ENCODE measurements at regions not wholly inside any gene's neighbourhood (a gene's known extent, or its start where the extent isn't known, plus 50 kb on each side); places are given as distances from the start of the nearest gene placed in this dataset.
"Not testable (repeated sequence)": the region's sequence is repeated elsewhere in the genome, so short reads cannot be mapped to it uniquely, and the experiment has no call there.

DNA sequence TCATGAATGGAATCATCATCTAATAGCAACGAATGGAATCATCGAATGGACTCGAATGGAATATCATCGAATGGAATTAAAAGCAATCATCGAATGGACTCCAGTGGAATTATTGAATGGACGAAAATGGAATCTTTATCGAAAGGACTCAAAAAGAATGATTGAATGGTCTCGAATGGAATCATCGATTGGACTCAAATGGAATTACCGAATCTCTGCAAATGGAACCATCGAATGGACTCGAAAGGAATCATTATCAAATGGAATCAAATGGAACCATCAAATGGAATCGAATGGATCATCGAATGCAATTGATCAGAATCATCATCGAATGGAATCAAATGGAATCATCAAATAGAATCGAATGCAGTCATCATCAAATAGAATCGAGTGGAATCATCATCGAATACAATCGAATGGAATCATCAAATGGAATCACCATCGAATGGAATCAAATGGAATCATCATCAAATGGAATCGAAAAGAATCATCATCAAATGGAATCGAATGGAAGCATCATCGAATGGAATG, 225.7 kb downstream of the SHCBP1 start:
- not testable (repeated sequence) for TF ChIP-seq EZH2 (IDR thresholded peaks at IDR 0.05; ENCODE audit: borderline replicate concordance, low read length)
- TF ChIP-seq, protein P1, sequence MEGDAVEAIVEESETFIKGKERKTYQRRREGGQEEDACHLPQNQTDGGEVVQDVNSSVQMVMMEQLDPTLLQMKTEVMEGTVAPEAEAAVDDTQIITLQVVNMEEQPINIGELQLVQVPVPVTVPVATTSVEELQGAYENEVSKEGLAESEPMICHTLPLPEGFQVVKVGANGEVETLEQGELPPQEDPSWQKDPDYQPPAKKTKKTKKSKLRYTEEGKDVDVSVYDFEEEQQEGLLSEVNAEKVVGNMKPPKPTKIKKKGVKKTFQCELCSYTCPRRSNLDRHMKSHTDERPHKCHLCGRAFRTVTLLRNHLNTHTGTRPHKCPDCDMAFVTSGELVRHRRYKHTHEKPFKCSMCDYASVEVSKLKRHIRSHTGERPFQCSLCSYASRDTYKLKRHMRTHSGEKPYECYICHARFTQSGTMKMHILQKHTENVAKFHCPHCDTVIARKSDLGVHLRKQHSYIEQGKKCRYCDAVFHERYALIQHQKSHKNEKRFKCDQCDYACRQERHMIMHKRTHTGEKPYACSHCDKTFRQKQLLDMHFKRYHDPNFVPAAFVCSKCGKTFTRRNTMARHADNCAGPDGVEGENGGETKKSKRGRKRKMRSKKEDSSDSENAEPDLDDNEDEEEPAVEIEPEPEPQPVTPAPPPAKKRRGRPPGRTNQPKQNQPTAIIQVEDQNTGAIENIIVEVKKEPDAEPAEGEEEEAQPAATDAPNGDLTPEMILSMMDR (IDR thresholded peaks at IDR 0.05; ENCODE audit: low read length), result not testable (repeated sequence)
